ENCODE measurements at regions not wholly inside any gene's neighbourhood (a gene's known extent, or its start where the extent isn't known, plus 50 kb on each side); places are given as distances from the start of the nearest gene placed in this dataset.

- H3K4me3 ChIP-seq (ENCODE audit: low read depth, low read length) = no peak overlapping the region
- POLR2A ChIA-PET = no interaction called here
- CTCF ChIA-PET = no interaction called here
- TF ChIP-seq CTCF (IDR thresholded peaks at IDR 0.05; ENCODE audit: insufficient read depth, low read length, missing control alignments) = no peak
- no peak for DNase-seq (ENCODE audit: low read depth, low spot score)
Measured at GRCh38 chr1:189783456-189783855, 694.2 kb downstream of the BRINP3 start.

- TF ChIP-seq CTCF (IDR thresholded peaks at IDR 0.05; ENCODE audit: insufficient read depth, low read length, missing control alignments) = no peak
- POLR2A ChIA-PET = no interaction called here
- CTCF ChIA-PET = no interaction called here
- no peak overlapping the region for H3K4me3 ChIP-seq (ENCODE audit: low read depth, low read length)
- DNase-seq (ENCODE audit: low read depth, low spot score) = no peak
Measured at GRCh38 chr1:189786761-189787160, 690.9 kb downstream of the BRINP3 start.

- no peak for TF ChIP-seq CTCF (IDR thresholded peaks at IDR 0.05; ENCODE audit: insufficient read depth, low read length, missing control alignments)
- ChIA-PET POLR2A (no interaction called here), CTCF (no interaction called here)
- H3K4me3 ChIP-seq (ENCODE audit: low read depth, low read length) = no peak overlapping the region
- DNase-seq (ENCODE audit: low read depth, low spot score) = no peak
Measured at GRCh38 chr1:189787201-189787600, 690.5 kb downstream of the BRINP3 start.

GRCh38 chr1:189790335-189790734 lies 687.3 kb downstream of the BRINP3 start:
- TF ChIP-seq CTCF (IDR thresholded peaks at IDR 0.05; ENCODE audit: insufficient read depth, low read length, missing control alignments) = no peak
- CTCF ChIA-PET = no interaction called here
- DNase-seq (ENCODE audit: low read depth, low spot score) = no peak
- POLR2A ChIA-PET = no interaction called here
- H3K4me3 ChIP-seq (ENCODE audit: low read depth, low read length) = no peak overlapping the region

GRCh38 chr1:189803364-189803763 lies 674.3 kb downstream of the BRINP3 start:
- TF ChIP-seq CTCF (IDR thresholded peaks at IDR 0.05; ENCODE audit: insufficient read depth, low read length, missing control alignments) = no peak
- POLR2A ChIA-PET = no interaction called here
- H3K4me3 ChIP-seq (ENCODE audit: low read depth, low read length) = no peak overlapping the region
- CTCF ChIA-PET = no interaction called here
- no peak for DNase-seq (ENCODE audit: low read depth, low spot score)

- ChIA-PET CTCF (no interaction called here), POLR2A (no interaction called here)
- no peak for TF ChIP-seq CTCF (IDR thresholded peaks at IDR 0.05; ENCODE audit: insufficient read depth, low read length, missing control alignments)
Measured at GRCh38 chr1:189804352-189804751, 673.3 kb downstream of the BRINP3 start.

More at GRCh38 chr1:189804352-189804751, 673.3 kb downstream of the BRINP3 start:
- no peak for DNase-seq (ENCODE audit: low read depth, low spot score)
- no peak overlapping the region for H3K4me3 ChIP-seq (ENCODE audit: low read depth, low read length)
